Amniotic epithelial cell (primary cell): ENCODE measurements at regions not wholly inside any gene's neighbourhood (a gene's known extent, or its start where the extent isn't known, plus 50 kb on each side); places are given as distances from the start of the nearest gene placed in this dataset.
A peak's percentile ranks its signal among the peaks of the same experiment; 100 is the strongest.

ENCODE experiments used
- DNase-seq: peaks from one replicate; pipeline ENCODE4 v3.0.0-alpha.2; 2010; ENCODE audit warnings: low read depth

DNA sequence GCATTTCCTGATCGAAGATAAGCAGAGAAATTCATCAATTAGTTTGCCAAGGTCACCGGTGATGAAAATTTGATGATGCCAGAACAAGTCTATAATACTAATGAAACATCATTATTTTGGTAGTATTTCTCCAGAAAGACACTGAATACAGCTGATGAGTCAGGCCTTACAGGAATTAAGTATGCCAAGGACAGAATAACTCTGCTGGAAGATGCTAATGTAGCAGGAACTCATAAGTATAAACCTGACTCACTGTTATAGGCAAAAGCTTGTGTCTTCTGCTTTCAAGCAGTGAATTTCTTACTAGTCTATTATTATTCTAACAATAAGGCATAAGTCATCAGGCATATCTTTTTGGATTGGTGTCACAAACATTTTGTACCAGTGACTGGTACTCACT is 1825.1 kb upstream of the IGFBP7 start:
- peak; percentile 70 for DNase-seq

DNA sequence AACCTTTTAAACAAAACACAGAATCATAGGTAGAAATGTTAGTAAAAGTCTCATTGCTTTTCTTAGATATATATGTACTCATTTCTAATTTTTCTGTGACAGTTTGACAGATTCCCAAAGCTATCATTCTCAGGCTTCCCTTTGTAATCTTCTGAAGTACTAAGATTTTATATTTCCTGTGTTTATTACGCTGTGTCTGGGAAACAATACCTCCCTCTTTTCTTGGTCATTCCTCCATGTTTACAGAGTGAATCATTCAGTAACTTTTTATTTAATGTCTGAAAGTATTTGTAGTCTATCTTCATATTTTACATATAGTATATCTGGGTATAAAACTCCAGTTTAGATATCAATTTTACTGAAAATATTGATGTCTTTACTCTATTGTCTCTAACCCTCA is 1826.3 kb upstream of the IGFBP7 start:
- DNase-seq, result peak; percentile 21

DNA sequence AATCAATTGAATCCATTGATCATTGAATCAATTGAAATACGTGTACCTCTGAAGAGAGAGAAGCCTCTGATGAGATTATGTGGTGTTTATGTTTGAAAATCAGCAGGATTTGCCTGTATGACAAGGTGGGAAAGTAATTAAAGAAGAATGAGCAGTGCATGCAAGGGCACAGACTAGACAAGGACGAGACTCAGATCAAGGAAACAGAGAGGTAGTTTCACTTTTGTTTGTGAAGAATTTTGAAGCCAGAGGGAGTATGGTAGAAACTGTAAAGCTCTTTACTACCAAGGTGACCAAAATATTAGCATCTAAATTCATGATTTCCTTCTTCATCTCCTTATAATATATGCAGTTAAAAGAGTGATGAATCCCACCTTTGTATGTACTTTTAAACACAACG is 1830.0 kb upstream of the IGFBP7 start:
- DNase-seq, result no peak

DNA sequence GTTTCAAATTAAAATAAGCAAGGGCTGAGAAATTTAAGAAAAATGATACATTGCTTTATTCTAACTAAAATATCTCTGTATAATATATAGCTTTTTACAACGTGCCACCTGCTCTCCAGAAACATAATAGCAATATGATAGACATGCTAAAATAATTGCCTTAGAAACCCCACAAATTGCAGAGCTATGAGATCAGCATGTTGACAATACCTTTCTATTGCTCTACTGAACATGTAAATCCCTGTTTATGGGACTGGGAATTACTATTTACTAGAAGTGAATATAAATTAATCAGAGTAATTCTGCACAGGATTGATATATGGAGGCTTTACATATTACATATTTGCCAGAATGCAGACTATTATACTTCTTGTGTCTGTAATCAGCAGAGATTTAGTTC is 1831.1 kb upstream of the IGFBP7 start:
- DNase-seq, result no peak

DNA sequence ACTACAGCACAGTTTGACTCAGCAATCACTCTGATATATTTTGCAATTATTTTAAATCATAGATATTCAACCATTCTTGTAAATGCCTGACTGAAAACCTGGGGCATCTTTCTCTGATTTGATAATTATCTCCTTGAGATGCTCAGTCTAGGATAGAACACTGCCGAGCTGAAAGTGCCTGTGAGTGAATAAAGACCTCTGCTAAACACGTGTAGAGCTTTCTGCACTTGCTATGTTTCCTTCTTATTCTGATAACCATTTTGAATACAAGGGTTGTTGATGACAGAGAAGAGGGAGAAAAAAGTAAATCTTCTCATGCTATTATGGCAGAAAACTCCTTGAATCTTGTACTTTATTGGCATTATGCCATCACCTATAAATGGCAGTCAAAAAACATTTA is 1843.4 kb upstream of the IGFBP7 start:
- DNase-seq, result no peak

DNA sequence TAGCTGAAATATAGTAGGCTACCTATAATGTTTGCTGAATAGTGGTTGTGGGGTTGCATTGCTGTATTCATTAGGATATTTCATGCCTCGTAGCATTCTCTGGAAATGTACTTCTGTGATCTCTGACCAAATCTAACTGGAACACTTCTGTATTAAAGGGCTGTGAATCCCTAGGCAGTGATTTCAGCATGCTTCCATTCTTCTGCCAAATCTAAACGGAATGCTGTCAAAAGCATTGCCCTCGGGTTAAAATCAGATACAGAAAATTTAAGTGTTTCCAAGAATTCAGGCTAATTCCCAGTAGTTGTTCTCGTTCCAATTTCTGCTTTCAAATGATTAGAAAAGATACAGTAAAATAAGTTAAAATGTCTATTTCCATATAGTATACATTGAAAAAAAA is 1847.5 kb upstream of the IGFBP7 start:
- no peak for DNase-seq

DNA sequence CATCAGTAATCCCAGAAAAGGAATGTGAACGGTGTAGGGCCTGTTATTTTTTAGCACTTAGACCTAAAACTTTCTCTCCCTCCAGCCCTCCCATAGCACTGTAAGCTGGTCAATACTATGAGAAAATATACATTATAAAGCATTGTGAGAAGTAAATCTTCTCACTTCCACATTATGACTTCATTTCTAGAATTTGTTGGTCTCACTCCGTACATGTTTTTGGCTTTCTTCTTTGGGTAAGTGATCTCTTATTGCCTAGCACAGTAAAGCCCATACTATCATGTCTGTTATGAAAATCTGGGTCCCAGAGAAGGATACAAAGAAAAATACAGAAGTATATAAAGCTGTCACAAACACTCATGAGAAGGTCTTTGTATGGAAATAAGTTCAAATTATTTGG is 1851.1 kb upstream of the IGFBP7 start:
- DNase-seq, result no peak

DNA sequence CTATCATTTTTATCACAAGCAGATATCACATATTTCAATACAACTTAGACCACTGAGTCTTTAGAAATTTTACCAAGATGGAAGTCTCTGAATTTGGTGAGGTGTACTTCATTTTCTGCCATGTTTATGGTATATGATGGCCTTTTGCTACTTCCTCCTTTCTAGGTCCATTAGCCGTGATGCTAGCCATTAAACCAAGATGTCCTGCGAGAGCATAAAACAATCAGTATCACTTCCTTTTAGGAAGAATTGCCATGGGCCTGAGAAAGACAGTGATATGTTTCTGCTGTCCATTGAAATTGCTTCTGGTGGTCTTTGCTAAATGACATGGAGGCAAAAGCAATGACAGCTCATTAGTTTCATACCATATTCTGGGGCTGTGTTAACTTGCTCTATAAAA is 1851.7 kb upstream of the IGFBP7 start:
- no peak for DNase-seq

DNA sequence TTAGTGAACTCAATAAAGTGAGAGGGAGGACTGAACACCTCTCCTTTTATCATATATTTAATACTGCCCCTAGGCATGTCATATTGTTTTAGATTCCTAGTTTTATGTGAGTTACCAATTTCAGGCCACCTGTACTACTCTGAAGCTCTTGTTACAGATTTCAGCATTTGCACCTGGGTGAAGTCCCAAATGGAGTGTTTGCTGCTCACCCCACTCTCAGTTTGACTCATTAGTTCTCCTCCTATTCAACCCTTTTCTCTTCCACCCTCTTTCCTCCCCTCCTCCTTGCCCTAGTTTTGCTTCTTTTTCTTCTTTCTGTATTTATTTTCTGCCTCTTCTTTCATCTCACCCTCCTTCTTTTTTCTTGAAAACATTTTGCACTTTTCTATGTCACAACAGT is 1852.2 kb upstream of the IGFBP7 start:
- DNase-seq, result no peak

DNA sequence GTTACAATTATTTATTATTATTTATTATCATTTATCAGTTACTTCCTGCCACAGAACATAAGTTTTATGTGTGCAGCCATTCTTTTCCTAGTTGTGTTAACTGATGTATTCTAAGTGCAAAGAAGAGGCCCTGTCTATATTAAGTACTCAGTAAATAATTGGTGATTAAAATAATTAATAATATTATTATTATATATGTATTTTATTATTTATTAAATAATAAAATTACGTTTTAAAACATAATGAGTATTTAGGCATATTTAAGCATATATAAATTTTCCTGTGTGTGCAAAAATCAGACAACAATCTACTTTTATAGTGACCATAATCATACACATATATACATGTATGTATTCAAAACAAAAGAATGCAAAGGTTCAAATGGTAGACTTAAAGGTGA is 1871.6 kb upstream of the IGFBP7 start:
- DNase-seq, result no peak

DNA sequence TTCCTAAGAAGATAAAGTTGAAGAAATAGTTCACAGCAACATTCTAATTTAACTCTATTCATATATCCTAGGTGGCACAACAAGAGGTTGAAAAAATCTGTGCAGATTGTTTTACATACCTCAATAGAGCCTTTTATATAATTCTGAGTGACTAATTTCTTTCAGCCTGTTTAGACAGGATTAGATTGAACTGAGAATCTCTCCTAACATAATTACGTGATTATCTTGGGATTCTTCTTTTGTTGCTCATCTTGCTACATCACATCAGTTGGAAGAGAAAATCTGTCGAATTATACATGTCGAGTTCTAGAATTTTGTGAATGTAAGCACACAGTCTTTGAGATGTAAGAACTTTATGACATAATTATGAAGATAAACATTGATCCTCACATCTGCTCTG is 1873.7 kb upstream of the IGFBP7 start:
- no peak for DNase-seq

DNA sequence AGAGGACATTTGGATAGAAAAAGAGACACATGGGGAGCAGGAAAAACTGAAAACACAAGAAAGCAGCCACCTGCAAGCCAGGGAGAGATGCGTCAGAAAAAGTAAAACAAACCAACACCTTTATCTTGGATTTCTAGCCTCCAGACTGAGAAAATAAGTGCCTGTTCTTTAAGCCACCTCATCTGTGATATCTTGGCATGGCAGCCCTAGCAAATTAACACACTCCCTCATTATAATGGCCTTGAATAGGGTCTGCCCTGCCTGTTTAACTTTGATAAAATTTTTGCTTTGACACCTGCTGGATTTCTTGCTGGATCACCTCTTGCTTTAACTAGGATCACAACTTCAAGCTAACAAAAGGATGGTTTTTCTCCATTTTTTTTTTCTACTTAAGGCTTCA is 1892.0 kb upstream of the IGFBP7 start:
- no peak for DNase-seq

DNA sequence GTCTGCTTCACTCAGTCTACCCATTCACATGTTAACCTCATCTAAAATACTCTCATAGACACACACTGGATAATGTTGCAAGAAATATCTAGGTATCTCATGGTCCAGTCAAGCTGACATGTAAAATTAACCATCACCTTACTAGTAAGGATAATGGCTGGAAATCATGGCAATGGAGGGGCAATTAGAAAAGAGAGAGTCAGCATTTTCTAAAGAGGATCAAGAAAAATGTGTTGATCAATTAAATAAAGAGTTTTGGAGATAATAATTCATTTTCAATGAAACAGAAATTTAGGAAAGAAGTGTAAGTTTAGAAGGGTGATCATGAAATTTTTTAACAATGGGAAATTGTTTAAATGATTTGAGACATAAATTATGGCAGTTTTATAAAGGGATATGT is 1914.1 kb upstream of the IGFBP7 start:
- DNase-seq, result no peak

DNA sequence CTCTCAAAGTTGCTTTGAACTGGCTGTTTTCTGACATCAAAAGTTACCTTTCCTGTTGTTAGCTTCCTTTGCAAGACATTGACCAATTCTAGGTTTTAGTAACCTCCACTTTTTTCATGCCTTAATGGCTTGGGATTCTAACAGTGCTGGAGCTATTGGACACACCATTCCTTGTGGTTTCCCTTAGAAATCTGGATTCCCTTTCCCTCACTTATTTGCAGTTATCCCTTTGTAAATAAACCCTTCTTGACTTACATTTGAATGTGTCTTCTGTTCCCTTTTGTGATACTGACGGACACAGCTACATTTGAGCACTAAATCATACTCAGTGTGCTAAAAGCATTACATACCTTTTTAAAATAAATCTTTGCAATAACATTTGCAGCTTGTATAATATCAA is 1927.6 kb upstream of the IGFBP7 start:
- no peak for DNase-seq

DNA sequence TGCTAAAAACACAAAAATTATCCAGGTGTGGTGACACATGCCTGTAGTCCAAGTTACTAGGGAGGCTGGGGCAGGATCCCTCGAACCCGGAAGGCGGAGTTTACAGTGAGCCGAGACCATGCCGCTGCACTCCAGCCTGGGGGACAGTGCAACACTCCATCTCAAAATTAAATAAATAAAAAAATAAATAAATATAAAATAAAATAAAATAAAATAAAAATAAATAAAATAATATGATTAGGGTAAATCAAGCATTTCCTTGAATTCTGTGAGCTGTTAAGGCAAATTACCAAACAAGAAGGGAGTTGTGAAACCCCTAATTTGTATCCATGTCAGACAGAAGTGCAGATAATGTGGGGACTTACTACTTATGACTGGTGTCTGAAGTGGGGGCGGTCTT is 1928.9 kb upstream of the IGFBP7 start:
- no peak for DNase-seq

DNA sequence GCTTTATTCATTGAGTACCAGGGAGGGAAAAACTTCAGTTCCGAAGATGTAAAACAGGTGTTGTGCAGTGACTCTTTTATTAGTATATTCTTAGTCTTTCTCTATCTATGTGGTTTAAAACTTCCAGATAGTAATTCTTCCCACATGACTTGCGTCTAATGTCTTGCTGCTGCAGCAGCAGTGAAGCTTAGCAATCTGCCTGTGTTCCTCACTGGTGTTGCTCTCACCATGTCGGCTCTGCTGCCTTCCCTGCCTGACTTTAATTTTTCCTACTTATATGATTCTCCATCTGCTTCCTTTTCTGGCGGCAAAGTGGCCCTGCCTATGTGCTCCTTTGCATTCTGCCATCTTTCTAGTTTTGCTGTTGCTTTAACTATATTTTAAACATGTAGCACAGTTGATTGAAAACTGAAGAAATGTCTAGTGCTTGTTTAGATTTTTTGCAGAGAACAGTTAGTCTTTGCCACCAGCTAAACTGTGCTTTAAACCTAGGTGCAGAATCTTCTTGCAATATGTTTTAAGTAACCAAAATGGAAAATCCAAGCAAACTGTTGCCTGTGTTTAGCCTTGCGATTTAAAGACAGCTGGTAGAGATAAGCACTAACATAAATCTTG is 1934.2 kb upstream of the IGFBP7 start:
- peak; percentile 13 for DNase-seq

DNA sequence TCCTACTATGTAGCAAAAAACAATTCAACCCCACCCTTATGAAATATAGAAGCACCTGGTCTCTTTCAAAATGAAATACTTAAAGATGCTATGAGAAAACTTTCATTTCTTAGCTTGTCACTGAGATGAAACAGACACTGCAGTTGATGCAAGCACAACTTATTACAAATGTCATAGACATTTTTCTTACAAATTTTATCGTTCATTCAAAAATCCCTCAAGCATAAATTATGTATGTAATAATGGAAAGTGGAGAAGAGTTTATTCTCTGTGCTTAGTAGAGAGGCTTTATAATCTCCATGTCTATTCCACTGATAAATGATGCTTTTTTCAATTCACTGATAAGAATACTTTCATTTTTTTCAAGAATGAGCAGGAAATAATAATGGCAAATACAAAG is 1943.9 kb upstream of the IGFBP7 start:
- DNase-seq, result no peak

DNA sequence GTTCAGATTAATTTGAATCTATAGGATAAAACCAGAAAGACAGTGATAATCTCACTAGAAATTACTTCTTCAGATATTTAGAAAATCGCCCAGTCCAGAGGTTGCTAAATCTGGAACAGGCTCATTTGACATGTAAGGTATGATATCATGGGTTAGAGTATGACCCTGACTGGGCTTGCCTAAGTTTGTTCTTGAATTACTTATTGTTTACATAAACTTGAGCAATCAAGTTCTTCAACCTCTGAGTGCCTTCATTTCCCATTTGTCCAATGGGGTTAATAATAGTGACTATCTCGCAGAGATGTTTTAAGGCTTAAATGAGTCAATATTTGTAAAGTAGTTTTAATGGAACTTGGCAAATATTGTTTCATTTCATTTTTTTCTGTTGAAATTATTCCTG is 1947.6 kb upstream of the IGFBP7 start:
- DNase-seq, result peak; percentile 17

DNA sequence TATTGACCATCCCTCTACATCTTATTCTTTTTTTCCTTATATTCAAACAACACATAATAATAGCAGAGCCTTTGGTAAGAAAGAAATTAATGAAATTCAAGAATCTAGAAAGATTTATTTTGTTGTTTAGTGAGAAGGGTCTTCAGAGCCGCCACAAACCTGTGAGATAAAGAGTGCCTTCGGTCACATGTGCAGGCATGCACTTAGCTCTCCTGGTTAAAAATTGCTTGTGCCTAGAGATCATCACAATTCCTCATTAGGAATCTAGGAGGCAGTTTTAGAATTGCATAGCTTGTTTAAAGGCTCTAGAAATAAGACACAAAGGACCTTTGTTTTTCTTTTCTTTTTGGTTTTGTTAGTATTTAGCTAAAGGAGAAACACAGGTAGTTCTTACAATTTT is 1948.4 kb upstream of the IGFBP7 start:
- DNase-seq, result no peak

DNA sequence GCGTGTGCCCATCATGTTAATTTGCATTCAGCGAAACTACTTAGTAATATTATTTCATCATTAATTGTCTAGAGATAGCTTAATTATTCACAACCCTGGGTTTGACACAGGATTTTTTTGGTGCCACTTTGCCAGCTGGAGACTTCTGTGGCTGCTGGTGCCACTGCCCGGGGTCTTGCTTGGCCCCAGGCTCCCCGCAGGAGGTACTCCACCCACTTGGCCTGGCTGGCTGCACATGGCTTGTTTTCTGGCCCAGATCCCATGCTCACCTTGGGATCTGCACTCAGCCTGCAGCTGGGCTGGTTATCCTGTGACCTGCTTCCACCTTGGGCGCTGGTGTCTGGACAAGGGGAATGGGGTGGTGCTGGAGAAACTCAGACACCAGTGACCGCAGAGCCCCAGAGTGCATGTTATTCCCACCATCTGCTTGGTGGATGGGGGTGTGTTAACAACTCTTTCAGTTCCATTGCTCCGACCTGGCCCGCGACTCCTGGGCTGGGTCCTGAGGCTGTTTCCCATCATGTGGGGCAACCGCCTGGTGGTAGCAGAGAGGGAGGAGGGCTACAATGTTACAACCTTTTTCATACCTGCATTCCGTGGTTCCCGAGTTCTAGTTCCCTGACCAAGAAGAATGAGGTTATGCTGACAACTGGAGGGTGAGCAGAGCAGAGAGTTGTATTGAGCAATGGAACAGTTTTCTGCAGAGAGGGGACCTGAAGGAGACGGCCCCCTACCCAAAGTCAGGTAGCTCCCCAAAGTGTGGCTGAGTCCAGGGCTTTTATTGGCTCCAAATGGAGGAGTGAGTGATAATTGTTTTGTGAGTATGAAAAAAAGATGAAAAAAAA is 1950.0 kb upstream of the IGFBP7 start:
- DNase-seq, result no peak

DNA sequence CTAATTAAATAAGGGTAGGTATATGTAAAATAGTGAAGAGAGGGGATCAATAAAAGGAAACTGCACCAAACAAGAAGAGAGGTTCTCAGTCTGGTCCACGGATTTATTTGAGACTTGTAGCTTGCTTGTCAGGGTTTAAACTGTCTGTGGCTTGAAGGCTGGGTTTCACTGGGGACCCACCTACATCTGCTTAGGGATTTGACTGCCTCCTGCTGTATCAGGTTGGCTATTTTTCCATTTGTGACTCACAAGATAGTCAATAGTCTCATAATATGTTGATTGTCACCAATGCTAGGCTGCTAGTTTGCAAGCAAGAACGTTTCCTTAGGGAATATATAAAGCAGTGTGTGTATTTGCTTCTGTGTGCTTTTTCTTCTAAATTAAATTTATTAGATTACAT is 1950.7 kb upstream of the IGFBP7 start:
- DNase-seq, result no peak

DNA sequence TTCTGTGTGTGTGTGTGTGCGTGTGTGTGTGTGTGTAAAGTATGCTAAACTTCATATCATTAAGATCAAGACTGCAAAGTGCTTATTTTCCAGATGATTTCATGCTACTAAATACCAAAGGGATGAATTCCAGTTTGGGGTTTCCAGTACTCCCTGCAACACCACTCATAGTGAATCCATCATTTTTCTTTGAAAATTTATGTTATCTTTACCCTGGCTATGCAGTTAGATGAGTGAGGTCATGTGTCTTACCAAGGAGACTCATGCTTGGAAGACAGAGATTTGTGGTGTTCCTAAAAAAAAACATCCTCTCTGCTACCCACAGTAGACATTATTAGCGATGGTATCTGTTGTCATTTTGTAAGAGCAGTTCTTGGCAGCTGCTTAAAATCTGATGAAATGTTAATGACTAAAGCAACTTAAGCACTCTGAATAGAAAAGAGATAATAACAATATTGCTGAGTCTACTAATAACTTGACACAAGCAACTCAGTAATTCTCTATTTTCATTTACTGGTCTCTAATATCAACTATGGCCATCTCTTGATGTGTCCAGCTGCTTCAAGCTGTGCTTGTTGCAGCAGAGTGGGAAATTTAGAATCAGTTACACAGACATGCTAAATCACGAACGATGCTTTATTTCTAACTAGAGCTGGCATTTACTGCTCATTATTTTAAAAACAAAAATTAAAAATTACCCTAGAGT is 1953.0 kb upstream of the IGFBP7 start:
- DNase-seq, result peak; percentile 74

DNA sequence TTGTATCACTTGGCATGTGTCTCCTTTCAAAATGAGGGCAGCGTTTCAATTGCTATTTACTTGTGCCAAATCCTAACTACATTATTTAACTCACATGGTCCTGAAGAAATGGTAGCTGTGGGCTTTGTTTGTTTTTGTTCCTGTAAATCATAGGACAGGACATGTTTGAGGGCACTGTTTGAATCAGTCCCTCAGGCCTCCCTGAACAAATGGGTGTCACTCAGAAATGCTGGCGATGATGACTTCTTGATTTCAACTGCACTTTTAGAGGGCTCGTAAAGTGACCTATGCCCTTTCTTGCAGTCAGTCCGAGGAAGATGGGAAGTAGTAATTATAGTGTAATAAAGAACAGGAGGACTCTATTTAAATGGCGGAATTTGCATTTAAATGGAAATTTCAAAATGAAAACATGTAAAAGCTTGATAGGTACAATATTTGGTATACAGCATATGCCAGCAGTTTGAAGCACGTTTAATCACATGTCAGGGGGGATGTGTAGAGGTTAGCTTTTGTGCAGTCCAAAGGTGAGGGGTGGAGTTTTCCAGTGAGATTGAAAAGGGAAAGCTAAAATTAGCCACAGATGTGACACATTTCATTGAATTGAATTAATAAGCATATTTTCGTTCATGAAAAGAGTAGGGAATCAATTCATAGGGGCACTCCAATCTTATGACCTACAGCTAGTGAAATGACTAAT is 1958.7 kb upstream of the IGFBP7 start:
- DNase-seq, result no peak
